ENCODE measurements at regions not wholly inside any gene's neighbourhood (a gene's known extent, or its start where the extent isn't known, plus 50 kb on each side); places are given as distances from the start of the nearest gene placed in this dataset.
"Not testable (repeated sequence)": the region's sequence is repeated elsewhere in the genome, so short reads cannot be mapped to it uniquely, and the experiment has no call there.

DNA sequence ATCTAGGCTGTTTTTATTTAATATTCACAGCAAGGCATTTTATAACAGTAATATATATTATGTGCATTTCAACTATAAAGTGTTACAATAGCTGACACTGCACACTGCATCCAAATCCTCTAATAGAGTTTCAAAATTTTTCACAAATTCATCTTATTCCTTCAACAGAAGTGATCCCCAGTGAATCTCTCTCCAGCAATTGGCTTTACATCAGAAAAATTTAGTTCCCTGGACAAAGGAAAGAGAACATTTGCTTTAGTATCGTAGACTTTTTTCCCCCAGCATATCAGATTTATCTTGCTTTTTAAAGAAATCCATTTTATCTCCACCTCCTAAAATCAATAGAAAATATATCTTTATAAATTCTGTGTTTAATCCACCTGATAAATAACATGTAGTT, 868.6 kb downstream of the TBL1XR1 start:
- DNase-seq (ENCODE audit: low spot score), result no peak

GRCh38 chr3:176328198-176328597, 869.1 kb downstream of the TBL1XR1 start:
- no peak for DNase-seq (ENCODE audit: low spot score)

- DNase-seq (ENCODE audit: low spot score), result not testable (repeated sequence)
Observed at GRCh38 chr3:176326894-176327490, 870.3 kb downstream of the TBL1XR1 start.

- not testable (repeated sequence) for DNase-seq (ENCODE audit: low spot score)
Observed at GRCh38 chr3:176321532-176321931, 875.8 kb downstream of the TBL1XR1 start.

DNA sequence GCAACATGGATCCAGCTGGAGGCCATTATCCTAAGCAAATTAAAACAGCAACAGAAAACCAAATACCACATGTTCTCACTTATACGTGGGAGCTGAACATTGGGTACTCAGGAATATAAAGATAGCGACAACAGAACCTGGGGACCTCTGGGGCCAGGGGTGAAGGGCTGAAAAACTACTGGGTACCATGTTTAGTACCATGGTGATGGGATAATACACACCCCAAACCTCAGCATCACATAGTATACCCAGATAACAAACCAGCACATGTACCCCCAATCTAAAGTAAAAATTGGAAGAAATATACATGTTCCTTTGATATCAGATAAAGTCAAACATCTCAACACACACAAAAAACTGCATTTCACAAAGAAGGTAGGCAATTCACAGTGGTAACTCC, 876.2 kb downstream of the TBL1XR1 start:
- no peak for DNase-seq (ENCODE audit: low spot score)

GRCh38 chr3:176313426-176313825, 883.9 kb downstream of the TBL1XR1 start:
- DNase-seq (ENCODE audit: low spot score), result no peak

- no peak for DNase-seq (ENCODE audit: low spot score)
Observed at GRCh38 chr3:176310641-176311040, 886.6 kb downstream of the TBL1XR1 start.

DNA sequence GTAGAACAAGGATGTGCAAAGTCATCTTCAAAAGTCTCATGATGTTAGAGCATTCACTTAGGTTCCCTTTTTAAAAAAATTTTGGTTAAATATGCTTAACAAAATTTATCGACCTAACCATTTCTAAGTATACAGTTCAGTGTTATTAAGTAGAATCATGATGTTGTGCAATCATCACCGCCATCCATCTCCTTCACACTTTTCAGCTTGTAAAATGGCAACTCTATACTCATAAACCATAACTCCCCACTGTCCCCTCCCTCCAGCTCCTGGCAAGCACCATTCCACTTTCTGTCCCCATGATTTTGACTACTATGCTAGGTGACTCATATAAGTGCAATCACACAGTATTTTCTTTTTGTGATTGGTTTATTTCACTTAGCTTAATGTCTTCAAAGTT, 895.0 kb downstream of the TBL1XR1 start:
- no peak for DNase-seq (ENCODE audit: low spot score)

- DNase-seq (ENCODE audit: low spot score), result no peak
Observed at GRCh38 chr3:176296066-176296597, 901.1 kb downstream of the TBL1XR1 start.

- no peak for DNase-seq (ENCODE audit: low spot score)
Observed at GRCh38 chr3:176293276-176293675, 904.0 kb downstream of the TBL1XR1 start.

- no peak for DNase-seq (ENCODE audit: low spot score)
Observed at GRCh38 chr3:176286476-176287085, 910.7 kb downstream of the TBL1XR1 start.

DNA sequence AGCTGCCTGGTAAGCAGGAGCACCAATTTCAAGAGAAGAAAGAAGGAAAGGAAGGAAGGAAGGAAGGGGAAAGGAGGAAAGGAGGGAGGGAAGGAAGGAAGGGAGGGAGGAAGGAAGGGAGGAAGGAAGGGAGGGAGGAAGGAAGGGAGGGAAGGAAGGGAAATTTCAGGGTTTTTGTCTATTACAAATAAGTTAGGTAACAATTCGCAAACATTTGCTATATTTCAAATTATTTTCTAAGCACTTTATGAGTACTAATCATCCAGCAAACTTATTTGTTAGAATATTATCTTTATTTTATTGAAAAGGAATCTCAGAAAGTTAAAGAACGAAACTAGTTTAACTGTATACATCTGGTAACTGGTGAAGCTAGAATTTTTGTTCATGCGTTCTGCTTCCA, 921.7 kb downstream of the TBL1XR1 start:
- no peak for DNase-seq (ENCODE audit: low spot score)

GRCh38 chr3:176275113-176275512, 922.2 kb downstream of the TBL1XR1 start:
- no peak for DNase-seq (ENCODE audit: low spot score)

DNA sequence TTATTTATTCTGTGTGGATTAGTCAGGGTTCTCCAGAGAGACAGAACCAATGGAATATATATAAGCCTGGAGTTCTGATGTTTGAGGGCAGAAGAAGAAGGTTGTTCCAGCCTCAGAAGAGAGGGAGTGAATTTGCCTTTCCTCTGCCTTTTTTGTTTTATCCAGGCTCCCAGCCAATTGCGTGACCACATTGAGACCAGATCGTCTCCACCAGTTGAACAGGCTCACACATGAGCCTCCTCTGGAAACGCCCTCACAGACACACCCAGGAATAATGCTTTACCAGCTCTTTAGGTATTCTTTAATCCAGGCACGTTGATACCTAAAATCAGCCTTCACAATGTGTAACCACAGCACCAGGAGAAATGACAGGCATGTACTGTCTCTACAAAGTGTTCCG, 923.1 kb downstream of the TBL1XR1 start:
- DNase-seq (ENCODE audit: low spot score), result no peak

- no peak for DNase-seq (ENCODE audit: low spot score)
Observed at GRCh38 chr3:176262071-176262470, 935.2 kb downstream of the TBL1XR1 start.

- DNase-seq (ENCODE audit: low spot score), result no peak
Observed at GRCh38 chr3:176247191-176247590, 950.1 kb downstream of the TBL1XR1 start.

GRCh38 chr3:176219970-176220369, 977.3 kb downstream of the TBL1XR1 start:
- DNase-seq (ENCODE audit: low spot score), result no peak

DNA sequence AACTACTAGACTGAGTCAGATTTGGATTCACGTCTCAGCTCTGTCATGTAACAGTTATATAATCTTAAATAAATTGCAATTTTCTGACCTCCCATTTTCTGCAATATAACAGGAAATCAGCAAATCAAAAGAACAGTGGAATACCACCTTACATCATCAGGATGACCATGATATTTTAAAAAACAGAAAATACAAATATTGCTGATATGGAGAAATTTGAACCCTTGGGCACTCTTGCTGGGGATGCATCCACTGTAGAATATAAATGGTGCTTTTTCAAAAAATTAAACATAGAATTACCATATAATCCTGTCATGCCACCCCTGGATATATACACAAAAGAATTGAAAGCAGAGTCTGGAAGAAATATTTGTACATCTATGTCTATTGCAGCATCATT, 982.5 kb downstream of the TBL1XR1 start:
- DNase-seq (ENCODE audit: low spot score), result no peak

GRCh38 chr3:176213314-176213713, 984.0 kb downstream of the TBL1XR1 start:
- DNase-seq (ENCODE audit: low spot score), result not testable (repeated sequence)

GRCh38 chr3:176208915-176209314, 988.4 kb downstream of the TBL1XR1 start:
- DNase-seq (ENCODE audit: low spot score), result no peak

- DNase-seq (ENCODE audit: low spot score), result no peak
Observed at GRCh38 chr3:176208283-176208682, 989.0 kb downstream of the TBL1XR1 start.

DNA sequence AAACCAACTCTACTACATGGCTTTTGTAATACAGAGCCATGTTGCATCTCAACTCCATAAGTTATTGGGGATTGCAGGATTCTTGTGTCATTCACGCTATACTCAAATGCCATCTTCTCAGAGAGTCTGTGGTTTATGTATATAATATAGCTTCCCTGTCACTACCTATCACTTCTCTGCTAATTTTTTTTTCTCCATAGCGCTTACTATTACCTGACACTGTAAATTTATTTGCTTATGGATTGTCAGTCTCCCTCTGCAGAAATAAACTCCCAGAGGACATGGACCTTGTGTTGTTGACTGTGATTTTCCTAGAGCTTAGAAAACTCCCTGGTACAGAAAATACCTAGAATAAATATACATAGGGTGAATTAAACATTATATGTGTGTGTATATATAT, 990.5 kb downstream of the TBL1XR1 start:
- no peak for DNase-seq (ENCODE audit: low spot score)

DNA sequence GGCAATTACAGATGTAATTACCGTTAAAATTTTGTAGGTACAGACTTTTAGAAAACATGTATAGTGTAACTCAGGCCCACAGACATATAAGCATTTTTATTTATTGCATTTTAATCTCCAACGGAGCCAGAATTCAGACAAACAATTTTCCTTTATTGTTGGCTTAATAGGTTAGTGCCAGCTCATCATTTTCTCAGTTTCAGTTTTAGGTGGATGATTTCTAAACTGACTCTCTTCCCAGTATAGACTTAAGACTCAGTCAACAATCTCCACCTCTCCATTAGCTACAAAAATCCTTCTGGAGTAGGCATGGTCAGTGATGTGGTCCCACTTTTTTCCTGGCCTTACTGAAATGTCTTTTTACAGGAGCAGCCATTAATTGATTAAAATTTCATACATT, 994.6 kb downstream of the TBL1XR1 start:
- DNase-seq (ENCODE audit: low spot score), result no peak

All from Ammon's horn (tissue), 1 donor.